Effector memory CD8-positive, alpha-beta T cell (primary cell): ENCODE measurements at regions not wholly inside any gene's neighbourhood (a gene's known extent, or its start where the extent isn't known, plus 50 kb on each side); places are given as distances from the start of the nearest gene placed in this dataset.
"Not testable (repeated sequence)": the region's sequence is repeated elsewhere in the genome, so short reads cannot be mapped to it uniquely, and the experiment has no call there.

Experiments used
- ATAC-seq: fragments of 150-1000 bp; cut with Tn5 transposase; replicated peaks from 2 replicates; pipeline ENCODE4 v1.10.0; 2021; ENCODE audit warnings: mild to moderate bottlenecking, moderate library complexity
- DNase-seq, 3 experiments: peaks; one replicate each; pipeline ENCODE4 v3.0.0; 2021
- H3K27ac Mint-ChIP-seq, 2 donors: one replicate each; pipeline ENCODE4 v1.8.0; 2022; ENCODE audit warnings: mild to moderate bottlenecking in 2 of 2, mixed read lengths in 2 of 2, moderate library complexity in 2 of 2
- H3K27me3 Mint-ChIP-seq, 2 donors: one replicate each; pipeline ENCODE4 v1.8.0; 2022; ENCODE audit warnings: mixed read lengths in 2 of 2
- H3K36me3 Mint-ChIP-seq: one replicate; pipeline ENCODE4 v1.8.0; 2022; ENCODE audit warnings: mild to moderate bottlenecking, moderate library complexity, mixed read lengths; ENCODE audit not compliant: insufficient read depth
- H3K4me1 Mint-ChIP-seq, 2 donors: one replicate each; pipeline ENCODE4 v1.8.0; 2022; ENCODE audit warnings: low read depth in 2 of 2, mixed read lengths in 2 of 2
- H3K4me3 Mint-ChIP-seq, 2 donors: one replicate each; pipeline ENCODE4 v1.8.0; 2022; ENCODE audit warnings: mild to moderate bottlenecking in 2 of 2, mixed read lengths in 2 of 2, moderate library complexity in 2 of 2
- H3K9me3 Mint-ChIP-seq, 2 donors: one replicate each; pipeline ENCODE4 v1.8.0; 2022; ENCODE audit warnings: mixed read lengths in 2 of 2

- no peak overlapping the region for H3K27ac Mint-ChIP-seq
- H3K4me1 Mint-ChIP-seq = no peaks in the 10 kb centered on the region
- no peaks in the 10 kb centered on the region for H3K27me3 Mint-ChIP-seq
- ATAC-seq = no peak
- no peaks in the 10 kb centered on the region for H3K36me3 Mint-ChIP-seq
- no peaks in the 10 kb centered on the region for H3K9me3 Mint-ChIP-seq
- DNase-seq = no peak
- H3K4me3 Mint-ChIP-seq = no peak overlapping the region
These were observed 833.0 kb upstream of the ADAMTS5 start for GRCh38 chr21:27799861-27800260.

DNA sequence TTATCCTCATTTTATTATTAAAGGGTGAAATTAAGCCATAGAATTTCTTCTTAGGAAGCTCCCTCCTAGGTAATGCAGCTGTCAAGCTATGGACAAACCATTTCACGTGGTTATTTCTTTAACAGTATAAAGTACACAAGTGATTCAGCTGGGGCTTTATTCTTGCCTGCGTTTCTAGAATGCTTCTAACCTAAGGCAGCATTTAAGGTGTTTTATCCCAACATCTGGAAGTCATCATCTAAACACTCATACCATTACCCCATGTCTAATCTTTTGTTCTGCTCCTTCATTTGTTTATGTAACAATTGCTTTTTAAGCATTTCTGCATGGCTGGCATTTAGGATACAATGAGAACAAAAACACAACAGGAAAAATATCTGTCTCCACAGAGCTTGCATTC is 829.2 kb upstream of the ADAMTS5 start:
- Mint-ChIP-seq H3K36me3 (no peaks in the 10 kb centered on the region), H3K4me3 (no peak overlapping the region), H3K27ac (no peak overlapping the region), H3K9me3 (no peaks in the 10 kb centered on the region), H3K27me3 (no peaks in the 10 kb centered on the region), H3K4me1 (no peaks in the 10 kb centered on the region)
- no peak for ATAC-seq
- DNase-seq = no peak

DNA sequence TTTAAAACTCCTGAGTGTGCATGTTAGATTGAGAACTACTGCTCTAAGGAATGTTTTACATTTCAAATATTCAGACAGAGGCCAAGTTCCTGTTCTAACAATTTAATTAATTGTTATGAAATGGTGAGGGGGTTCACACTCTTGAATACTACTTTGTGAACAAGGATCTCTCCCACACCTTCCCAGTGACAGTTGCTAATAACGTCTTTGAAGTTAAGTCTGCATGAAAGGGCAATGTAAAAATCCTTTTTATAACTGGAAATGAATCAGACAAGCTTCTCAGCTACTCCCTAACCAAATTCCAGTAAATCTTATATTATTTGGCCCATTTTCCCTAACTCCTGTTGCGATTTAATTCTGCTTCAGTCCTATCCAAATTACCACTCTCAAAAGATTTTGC is 828.5 kb upstream of the ADAMTS5 start:
- DNase-seq (no peak), ATAC-seq (no peak)
- H3K36me3 Mint-ChIP-seq = no peaks in the 10 kb centered on the region
- peaks cover 0 to under 1% of the 10 kb centered on the region in 2 donors for H3K9me3 Mint-ChIP-seq
- no peak overlapping the region for H3K27ac Mint-ChIP-seq
- H3K4me1 Mint-ChIP-seq = no peaks in the 10 kb centered on the region
- H3K4me3 Mint-ChIP-seq = no peak overlapping the region
- no peaks in the 10 kb centered on the region for H3K27me3 Mint-ChIP-seq

GRCh38 chr21:27793901-27794300 is 827.0 kb upstream of the ADAMTS5 start:
- H3K4me1 Mint-ChIP-seq = no peaks in the 10 kb centered on the region
- H3K4me3 Mint-ChIP-seq = no peak overlapping the region
- H3K9me3 Mint-ChIP-seq = peaks cover 2 to 6% of the 10 kb centered on the region in 2 donors
- H3K36me3 Mint-ChIP-seq = no peaks in the 10 kb centered on the region
- H3K27me3 Mint-ChIP-seq = no peaks in the 10 kb centered on the region
- ATAC-seq (no peak), DNase-seq (no peak)
- H3K27ac Mint-ChIP-seq = no peak overlapping the region

GRCh38 chr21:27787046-27787445 is 820.2 kb upstream of the ADAMTS5 start:
- no peaks in the 10 kb centered on the region for H3K4me1 Mint-ChIP-seq
- DNase-seq = no peak
- H3K36me3 Mint-ChIP-seq = no peaks in the 10 kb centered on the region
- H3K4me3 Mint-ChIP-seq = no peak overlapping the region
- no peaks in the 10 kb centered on the region for H3K27me3 Mint-ChIP-seq
- H3K9me3 Mint-ChIP-seq = peaks cover 18 to 35% of the 10 kb centered on the region in 2 donors
- no peak overlapping the region for H3K27ac Mint-ChIP-seq
- no peak for ATAC-seq

- ATAC-seq (no peak), DNase-seq (no peak)
- Mint-ChIP-seq H3K36me3 (no peaks in the 10 kb centered on the region), H3K27me3 (no peaks in the 10 kb centered on the region), H3K4me3 (no peak overlapping the region), H3K9me3 (peaks cover 4 to 32% of the 10 kb centered on the region in 2 donors), H3K4me1 (no peaks in the 10 kb centered on the region), H3K27ac (no peak overlapping the region)
These were observed 812.7 kb upstream of the ADAMTS5 start for GRCh38 chr21:27779606-27780005.

DNA sequence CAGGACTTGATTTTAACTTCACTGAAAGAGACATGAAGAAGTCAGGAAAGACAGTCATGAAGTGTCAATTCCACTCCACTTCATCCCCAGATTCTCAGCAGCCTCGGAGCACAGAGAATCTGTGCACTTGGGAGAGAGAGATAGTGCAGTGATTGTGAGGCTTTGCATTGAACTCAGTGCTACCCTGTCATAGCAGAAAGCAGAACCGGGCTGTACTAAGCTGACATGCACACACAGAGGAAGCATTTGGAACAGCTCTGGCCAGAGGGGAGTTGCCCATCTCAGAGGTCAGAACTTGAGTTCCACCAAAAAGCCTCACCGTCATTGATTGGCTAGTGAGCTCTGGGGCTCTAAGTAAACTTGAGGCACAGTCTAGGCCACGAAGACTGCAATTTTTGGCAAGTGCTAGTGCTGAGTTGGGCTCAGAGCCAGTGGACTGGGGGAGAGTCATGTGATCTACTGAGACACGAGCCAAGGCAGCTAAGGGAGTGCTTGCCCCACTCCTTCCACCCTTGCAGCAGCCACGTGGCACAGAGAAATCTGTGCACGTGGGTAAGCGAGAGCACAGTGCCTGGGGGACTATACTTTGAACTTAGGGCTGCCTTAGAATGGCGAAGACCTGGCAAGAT is 810.2 kb upstream of the ADAMTS5 start:
- H3K4me3 Mint-ChIP-seq = no peak overlapping the region
- DNase-seq (no peak), ATAC-seq (no peak)
- H3K27me3 Mint-ChIP-seq = no peaks in the 10 kb centered on the region
- H3K36me3 Mint-ChIP-seq = no peaks in the 10 kb centered on the region
- peaks cover 7 to 27% of the 10 kb centered on the region in 2 donors for H3K9me3 Mint-ChIP-seq
- no peaks in the 10 kb centered on the region for H3K4me1 Mint-ChIP-seq
- no peak overlapping the region for H3K27ac Mint-ChIP-seq

DNA sequence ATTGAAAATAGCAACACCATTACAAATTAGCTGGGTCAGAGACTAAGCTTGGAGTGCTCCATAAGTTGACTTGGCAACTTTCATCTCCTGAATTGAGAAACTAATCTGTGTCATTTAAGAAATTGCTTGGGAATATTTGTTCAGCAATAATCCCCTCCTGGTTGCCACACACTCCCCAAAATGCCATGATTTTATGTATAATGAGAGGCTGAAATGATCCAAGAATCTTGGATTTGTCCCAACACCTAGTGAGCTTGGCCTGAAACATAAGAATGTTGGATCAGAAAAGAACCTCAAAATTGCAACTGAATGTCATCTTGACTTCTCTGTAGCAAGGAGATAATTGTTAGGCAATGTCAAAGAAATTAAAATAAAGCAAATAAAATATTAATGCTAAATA is 805.9 kb upstream of the ADAMTS5 start:
- ATAC-seq = no peak
- no peak for DNase-seq
- Mint-ChIP-seq H3K27me3 (no peaks in the 10 kb centered on the region), H3K4me3 (no peak overlapping the region), H3K27ac (no peak overlapping the region), H3K4me1 (no peaks in the 10 kb centered on the region), H3K9me3 (peaks cover 6 to 10% of the 10 kb centered on the region in 2 donors), H3K36me3 (no peaks in the 10 kb centered on the region)

GRCh38 chr21:27771938-27772483 is 805.1 kb upstream of the ADAMTS5 start:
- ATAC-seq (no peak), DNase-seq (no peak)
- Mint-ChIP-seq H3K9me3 (peaks cover 7% of the 10 kb centered on the region in 2 donors), H3K4me3 (no peak overlapping the region), H3K27ac (no peak overlapping the region), H3K36me3 (no peaks in the 10 kb centered on the region), H3K4me1 (no peaks in the 10 kb centered on the region), H3K27me3 (no peaks in the 10 kb centered on the region)

- H3K4me3 Mint-ChIP-seq = no peak overlapping the region
- H3K4me1 Mint-ChIP-seq = no peaks in the 10 kb centered on the region
- H3K27ac Mint-ChIP-seq = no peak overlapping the region
- no peaks in the 10 kb centered on the region for H3K27me3 Mint-ChIP-seq
- ATAC-seq (no peak), DNase-seq (no peak)
- H3K36me3 Mint-ChIP-seq = no peaks in the 10 kb centered on the region
- H3K9me3 Mint-ChIP-seq = peaks cover 0 to 7% of the 10 kb centered on the region in 2 donors
These were observed 802.9 kb upstream of the ADAMTS5 start for GRCh38 chr21:27769763-27770162.

DNA sequence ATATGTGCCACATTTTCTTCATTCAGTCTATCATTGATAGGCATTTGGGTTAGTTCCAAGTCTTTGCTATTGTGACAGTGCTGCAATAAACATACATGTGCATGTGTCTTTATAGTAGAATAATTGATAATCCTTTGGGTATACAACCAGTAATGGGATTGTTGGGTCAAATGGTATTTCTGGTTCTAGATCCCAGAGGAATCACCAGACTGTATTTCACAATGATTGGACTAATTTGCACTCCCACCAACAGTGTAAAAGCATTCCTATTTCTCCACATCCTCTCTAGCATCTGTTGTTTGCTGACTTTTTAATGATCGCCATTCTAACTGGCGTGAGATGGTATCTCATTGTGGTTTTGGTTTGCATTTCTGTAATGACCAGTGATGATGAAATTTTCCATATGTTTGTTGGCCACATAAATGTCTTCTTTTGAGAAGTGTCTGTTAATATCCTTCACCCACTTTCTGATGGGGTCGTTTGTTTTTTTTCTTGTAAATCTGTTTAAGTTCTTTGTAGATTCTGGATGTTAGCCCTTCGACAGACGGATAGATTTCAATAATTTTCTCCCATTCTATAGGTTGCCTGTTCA is 801.3 kb upstream of the ADAMTS5 start:
- H3K27me3 Mint-ChIP-seq, H3K9me3 Mint-ChIP-seq, H3K4me3 Mint-ChIP-seq, H3K4me1 Mint-ChIP-seq, DNase-seq, H3K36me3 Mint-ChIP-seq, ATAC-seq, H3K27ac Mint-ChIP-seq: not testable (repeated sequence)

DNA sequence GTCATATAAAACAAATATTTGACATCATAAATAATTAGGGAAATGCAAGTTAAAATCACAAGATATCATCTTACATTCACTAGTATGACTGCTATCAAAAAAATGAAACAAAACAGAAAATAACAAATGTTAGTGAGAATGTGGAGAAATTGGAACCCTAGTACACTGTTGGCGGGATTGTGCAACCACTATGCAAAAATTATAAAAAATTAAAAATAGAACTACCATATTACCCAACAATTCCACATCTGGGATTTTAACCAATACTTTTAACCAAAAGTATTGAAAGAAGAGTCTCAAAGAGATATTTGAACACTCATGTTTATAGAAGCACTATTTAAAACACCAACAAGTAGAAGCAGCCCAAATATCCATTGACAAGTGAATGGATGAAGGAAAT is 797.2 kb upstream of the ADAMTS5 start:
- H3K9me3 Mint-ChIP-seq = peaks cover 0 to 3% of the 10 kb centered on the region in 2 donors
- no peak for DNase-seq
- H3K4me3 Mint-ChIP-seq = no peak overlapping the region
- no peak for ATAC-seq
- H3K4me1 Mint-ChIP-seq = no peaks in the 10 kb centered on the region
- H3K27ac Mint-ChIP-seq = no peak overlapping the region
- no peaks in the 10 kb centered on the region for H3K27me3 Mint-ChIP-seq
- no peaks in the 10 kb centered on the region for H3K36me3 Mint-ChIP-seq

GRCh38 chr21:27761623-27762022 is 794.7 kb upstream of the ADAMTS5 start:
- H3K36me3 Mint-ChIP-seq = no peaks in the 10 kb centered on the region
- H3K27me3 Mint-ChIP-seq = no peaks in the 10 kb centered on the region
- no peak overlapping the region for H3K27ac Mint-ChIP-seq
- no peak overlapping the region for H3K4me3 Mint-ChIP-seq
- ATAC-seq (no peak), DNase-seq (no peak)
- H3K9me3 Mint-ChIP-seq = peaks cover 0 to 1% of the 10 kb centered on the region in 2 donors
- no peaks in the 10 kb centered on the region for H3K4me1 Mint-ChIP-seq

DNA sequence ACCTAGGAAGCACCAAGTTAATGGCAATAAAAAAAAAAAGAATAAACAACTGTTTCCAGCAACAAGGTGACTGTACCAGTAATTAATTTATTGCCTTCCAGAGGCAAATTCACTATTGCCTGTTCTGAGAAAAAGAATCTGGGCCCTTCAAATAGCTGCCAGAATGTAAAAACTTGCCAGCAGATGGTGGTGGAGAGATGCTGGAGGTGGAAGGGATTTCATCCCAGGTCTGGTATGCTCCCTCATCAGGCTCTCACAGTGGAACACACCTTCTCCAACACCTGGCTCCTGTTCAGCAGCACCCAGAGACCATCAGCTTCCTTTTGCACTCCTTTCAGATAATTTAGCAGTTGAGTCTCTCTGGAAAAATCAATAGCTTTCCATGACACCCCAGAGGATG is 792.9 kb upstream of the ADAMTS5 start:
- DNase-seq (no peak), ATAC-seq (no peak)
- Mint-ChIP-seq H3K27me3 (no peaks in the 10 kb centered on the region), H3K9me3 (peaks cover 0 to 4% of the 10 kb centered on the region in 2 donors), H3K4me3 (no peak overlapping the region), H3K36me3 (no peaks in the 10 kb centered on the region), H3K27ac (no peak overlapping the region), H3K4me1 (no peaks in the 10 kb centered on the region)
